B cell (primary cell): ENCODE measurements at regions not wholly inside any gene's neighbourhood (a gene's known extent, or its start where the extent isn't known, plus 50 kb on each side); places are given as distances from the start of the nearest gene placed in this dataset.
"Not testable (repeated sequence)": the region's sequence is repeated elsewhere in the genome, so short reads cannot be mapped to it uniquely, and the experiment has no call there.

Experiments used
- ATAC-seq: fragments of 200-7000 bp; cut with Tn5 transposase; one replicate; pipeline ENCODE4 v1.10.0; 2021; ENCODE audit warnings: low read depth, mild to moderate bottlenecking, moderate number of reproducible peaks, moderate library complexity
- CTCF ChIA-PET: fragments of 350-600 bp; sonication (Branson Sonifier 250); formaldehyde crosslinking; loops from one replicate; lab custom pipeline; 2021; ENCODE audit warnings: antibody characterized with exemption, inconsistent platforms; lab: Charles Lee
- POLR2A ChIA-PET: fragments of 350-600 bp; sonication (Branson Sonifier 250); formaldehyde crosslinking; loops from one replicate; lab custom pipeline; 2021; ENCODE audit warnings: antibody characterized with exemption; lab: Charles Lee
- DNase-seq: peaks from one replicate; pipeline ENCODE4 v3.0.0; 2013
- H2AFZ ChIP-seq: 2 replicates; pipeline ENCODE4 v1.6.1; 2012; ENCODE audit warnings: mild to moderate bottlenecking, low read depth, low read length; ENCODE audit not compliant: insufficient read depth, poor library complexity, severe bottlenecking
- H3K27ac ChIP-seq, 2 donors: 1 replicate in 1 of 2; 2 replicates in 1 of 2; pipeline ENCODE4 v1.5.1; 2012 to 2013; ENCODE audit warnings: low read length in 2 of 2, mild to moderate bottlenecking in 2 of 2, moderate library complexity in 1 of 2
- H3K27me3 ChIP-seq, 4 experiments: fragments of 200-600 bp in 1 of 4; sonication (generic) in 1 of 4; replicated peaks in 1 of 4; 1 replicate in 2 of 4; 2 replicates in 2 of 4; pipeline versions ENCODE4 v1.6.1 to v1.7.0; 2013 to 2016; ENCODE audit warnings: low read length in 3 of 4, mild to moderate bottlenecking in 2 of 4, mixed read lengths in 1 of 4, moderate library complexity in 1 of 4; ENCODE audit not compliant: insufficient read depth in 4 of 4, control insufficient read depth in 3 of 4; ENCODE audit errors: control extremely low read depth in 1 of 4
- H3K36me3 ChIP-seq, 2 experiments: replicated peaks in 1 of 2; 1 replicate in 1 of 2; 2 replicates in 1 of 2; pipeline versions ENCODE4 v1.6.1 to v1.7.1; 2013; ENCODE audit warnings: low read length in 1 of 2; ENCODE audit not compliant: insufficient read depth in 2 of 2, control insufficient read depth in 1 of 2; ENCODE audit errors: control extremely low read depth in 1 of 2, extremely low read depth in 1 of 2
- H3K4me1 ChIP-seq, 2 donors: fragments of 200-600 bp in 1 of 2; sonication (generic) in 1 of 2; 1 replicate in 1 of 2; 2 replicates in 1 of 2; pipeline versions ENCODE4 v1.5.1 to v1.6.1; 2013 to 2017; ENCODE audit warnings: low read length in 2 of 2; ENCODE audit not compliant: control insufficient read depth in 2 of 2, insufficient read depth in 2 of 2
- H3K4me2 ChIP-seq: replicated peaks from 2 replicates; pipeline ENCODE3; 2012; ENCODE audit warnings: mild to moderate bottlenecking, low read depth, low read length; ENCODE audit not compliant: poor library complexity, severe bottlenecking
- H3K4me3 ChIP-seq, 5 experiments: fragments of 200-600 bp in 1 of 5; sonication (generic) in 1 of 5; 1 replicate in 3 of 5; 2 replicates in 2 of 5; pipeline versions ENCODE4 v1.5.1 to v1.7.0; 2011 to 2016; ENCODE audit warnings: low read length in 4 of 5, mild to moderate bottlenecking in 4 of 5, low read depth in 2 of 5, control low read depth in 1 of 5, moderate library complexity in 1 of 5; ENCODE audit not compliant: insufficient read depth in 1 of 5; ENCODE audit errors: control extremely low read depth in 1 of 5, extremely low read depth in 1 of 5
- H3K79me2 ChIP-seq: fragments of 200-600 bp; sonication (generic); one replicate; pipeline ENCODE4 v1.6.0; 2016; ENCODE audit warnings: low read length; ENCODE audit not compliant: control insufficient read depth, insufficient read depth
- H3K9ac ChIP-seq: fragments of 200-600 bp; sonication (generic); 2 replicates; pipeline ENCODE4 v1.6.1; 2017; ENCODE audit warnings: mild to moderate bottlenecking, low read length, moderate library complexity
- H3K9me3 ChIP-seq, 3 donors: one replicate each; pipeline versions ENCODE4 v1.6.1 to v1.7.1; 2013; ENCODE audit warnings: low read length in 2 of 3; ENCODE audit not compliant: control insufficient read depth in 2 of 3, insufficient read depth in 1 of 3; ENCODE audit errors: control extremely low read depth in 1 of 3
- H4K20me1 ChIP-seq: 2 replicates; pipeline ENCODE4 v1.6.0; 2012; ENCODE audit warnings: mild to moderate bottlenecking, low read length; ENCODE audit not compliant: insufficient read depth, control insufficient read depth, poor library complexity, severe bottlenecking
- H3K27ac Mint-ChIP-seq: one replicate; pipeline ENCODE4 v1.8.0; 2021; ENCODE audit warnings: mixed read lengths
- H3K27me3 Mint-ChIP-seq: one replicate; pipeline ENCODE4 v1.8.0; 2021; ENCODE audit warnings: mixed read lengths
- H3K4me1 Mint-ChIP-seq: one replicate; pipeline ENCODE4 v1.8.0; 2021; ENCODE audit warnings: mixed read lengths
- H3K4me3 Mint-ChIP-seq: one replicate; pipeline ENCODE4 v1.8.0; 2021; ENCODE audit warnings: mixed read lengths
- H3K9me3 Mint-ChIP-seq: one replicate; pipeline ENCODE4 v1.8.0; 2022; ENCODE audit warnings: mixed read lengths; ENCODE audit not compliant: insufficient read depth
- CTCF ChIP-seq: fragments of 200-600 bp; IDR thresholded peaks from one replicate; pipeline ENCODE4 v1.8.0; 2022; ENCODE audit warnings: antibody characterized with exemption, mild to moderate bottlenecking
- EZH2 ChIP-seq: IDR thresholded peaks from 2 replicates; pipeline ENCODE4 v1.6.1; 2012; ENCODE audit warnings: borderline replicate concordance, low read depth, mild to moderate bottlenecking, moderate library complexity, low read length; ENCODE audit not compliant: insufficient read depth, poor library complexity, severe bottlenecking
- WGBS: methylation state at CpG from one replicate; pipeline ENCODE4 v1.1.5; 2013; ENCODE audit warnings: missing lambda C conversion rate; ENCODE audit not compliant: insufficient coverage; 5-methylcytosine and 5-hydroxymethylcytosine counted together
- intact Hi-C: fragments of 100-400 bp; cut with micrococcal nuclease; formaldehyde crosslinking; loops from one replicate; pipeline ENCODE4 v1.10.0; 2022

- Histone ChIP-seq H3K27ac (no peak overlapping the region), H3K4me3 (no peak overlapping the region), H3K4me2 (no peak overlapping the region), H2AFZ (no peak overlapping the region), H3K79me2 (no peaks in the 10 kb centered on the region), H3K4me1 (no peaks in the 10 kb centered on the region), H4K20me1 (no peaks in the 10 kb centered on the region), H3K9me3 (peaks cover 0 to 4% (median 0%) of the 10 kb centered on the region in 3 donors), H3K9ac (no peak overlapping the region), H3K36me3 (no peaks in the 10 kb centered on the region), H3K27me3 (peaks cover 0 to 29% (median 15%) of the 10 kb centered on the region in 4 experiments)
- DNase-seq: no peak
- TF ChIP-seq CTCF (no peak), EZH2 (no peak)
- H3K27me3 Mint-ChIP-seq: peaks cover 47% of the 10 kb centered on the region
- POLR2A ChIA-PET: interaction anchor here (0.6 kb wide), 1 partner anchor 30 kb away, joined by 4 read pairs; no protein-coding TSS in a partner anchor
- no peak for ATAC-seq
- H3K4me3 Mint-ChIP-seq: no peak overlapping the region
- WGBS: no CpG with 5 or more reads among the region's 5 CpGs
- no peaks in the 10 kb centered on the region for H3K4me1 Mint-ChIP-seq
- CTCF ChIA-PET: interaction anchor here (0.6 to 0.8 kb wide), 3 partner anchors 12 to 855 kb away, joined by 3 to 6 read pairs (median 3); no protein-coding TSS in a partner anchor
- no peak overlapping the region for H3K27ac Mint-ChIP-seq
- intact Hi-C loops: no loop called here
- H3K9me3 Mint-ChIP-seq: no peaks in the 10 kb centered on the region
Measured at GRCh38 chr1:199948587-199949280, 78.8 kb upstream of the NR5A2 start.

GRCh38 chr1:199951005-199951404 is 76.5 kb upstream of the NR5A2 start:
- H3K9me3 ChIP-seq, H2AFZ ChIP-seq, ATAC-seq, H3K4me1 ChIP-seq, H3K79me2 ChIP-seq, H3K36me3 ChIP-seq, H4K20me1 ChIP-seq, H3K4me1 Mint-ChIP-seq, POLR2A ChIA-PET, H3K4me2 ChIP-seq, H3K4me3 Mint-ChIP-seq, H3K9me3 Mint-ChIP-seq, CTCF ChIA-PET, H3K4me3 ChIP-seq, H3K9ac ChIP-seq, H3K27ac Mint-ChIP-seq, DNase-seq, intact Hi-C loops, H3K27ac ChIP-seq: not testable (repeated sequence)
- peaks cover 46% of the 10 kb centered on the region for H3K27me3 Mint-ChIP-seq
- 97% methylated on average over 4 of the region's 6 CpGs for WGBS
- H3K27me3 ChIP-seq: peaks cover 0 to 19% (median 8%) of the 10 kb centered on the region in 4 experiments
